NB4 (cell line): ENCODE measurements at regions not wholly inside any gene's neighbourhood (a gene's known extent, or its start where the extent isn't known, plus 50 kb on each side); places are given as distances from the start of the nearest gene placed in this dataset.

Experiments used
- DNase-seq: peaks from one replicate; pipeline ENCODE4 v3.0.0; 2010; ENCODE audit warnings: low read depth
- H3K4me3 ChIP-seq: one replicate; pipeline ENCODE4 v1.5.1; 2011; ENCODE audit warnings: mild to moderate bottlenecking, low read depth, low read length, moderate library complexity
- CTCF ChIP-seq: IDR thresholded peaks from one replicate; pipeline ENCODE4 v1.5.1; 2012; ENCODE audit warnings: low read depth, low read length
- MAX ChIP-seq: IDR thresholded peaks from 2 replicates; pipeline ENCODE4 v1.6.1; 2011; ENCODE audit warnings: low read depth, low read length
- MYC ChIP-seq: IDR thresholded peaks from 2 replicates; pipeline ENCODE4 v1.6.1; 2011; ENCODE audit warnings: low read depth, low read length
- POLR2A ChIP-seq: IDR thresholded peaks from 2 replicates; pipeline ENCODE4 v1.6.1; 2011; ENCODE audit warnings: mild to moderate bottlenecking; ENCODE audit not compliant: insufficient read length; ENCODE audit errors: extremely low read depth

GRCh38 chr14:73773441-73774240, 59.5 kb upstream of the PNMA1 start:
- TF ChIP-seq POLR2A (no peak), MAX (no peak), CTCF (no peak), MYC (no peak)
- DNase-seq, result no peak
- H3K4me3 ChIP-seq, result no peak overlapping the region

GRCh38 chr14:73771848-73772638, 57.9 kb upstream of the PNMA1 start:
- TF ChIP-seq MAX (peak; percentile 94), POLR2A (no peak), MYC (peak; percentile 36; the same call in 1 of the 2 replicates), CTCF (no peak)
- no peak overlapping the region for H3K4me3 ChIP-seq
- DNase-seq, result peak; percentile 77

DNA sequence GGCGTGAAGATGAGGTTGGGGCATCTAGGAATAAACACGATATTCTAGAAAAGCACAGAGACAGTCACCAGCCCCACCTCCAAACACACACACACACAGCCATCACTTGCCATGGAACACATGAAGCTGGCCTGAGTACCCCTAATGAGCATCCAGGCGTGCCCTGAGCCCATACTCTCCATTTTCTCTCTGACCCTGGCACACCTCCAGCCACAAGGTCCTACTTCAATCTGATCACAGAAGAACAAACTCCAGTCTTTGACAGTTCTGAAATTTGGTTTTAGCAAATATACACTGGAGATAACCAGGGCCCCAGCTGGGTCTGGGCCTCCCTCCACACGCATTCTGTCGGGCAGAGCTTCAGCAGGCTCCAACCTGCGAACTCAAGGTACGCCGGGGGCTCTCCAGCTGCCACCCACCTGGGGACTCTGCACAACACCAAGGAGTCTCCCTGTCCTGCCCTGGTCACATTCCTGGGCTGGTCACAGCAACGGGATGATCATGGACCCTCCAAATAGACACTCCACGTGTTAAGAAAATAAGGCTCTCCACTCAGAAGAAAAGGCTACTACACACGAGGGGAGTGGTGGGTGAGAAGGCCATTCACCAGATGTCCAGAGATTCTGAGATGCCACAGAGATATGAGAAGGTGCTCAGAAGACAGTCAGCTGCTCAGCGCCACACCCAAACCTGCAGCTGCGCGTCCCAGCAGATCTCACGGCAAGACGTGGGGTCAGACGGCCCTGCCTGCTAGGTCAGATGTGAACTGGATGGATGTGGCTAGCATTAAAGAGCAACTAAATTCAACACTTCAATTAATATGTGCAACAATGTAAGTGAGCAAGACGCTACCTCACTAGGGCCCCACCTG, 57.0 kb upstream of the PNMA1 start:
- DNase-seq, result no peak
- TF ChIP-seq MYC, result no peak
- no peak for TF ChIP-seq CTCF
- TF ChIP-seq MAX, result no peak
- no peak for TF ChIP-seq POLR2A
- no peak overlapping the region for H3K4me3 ChIP-seq

DNA sequence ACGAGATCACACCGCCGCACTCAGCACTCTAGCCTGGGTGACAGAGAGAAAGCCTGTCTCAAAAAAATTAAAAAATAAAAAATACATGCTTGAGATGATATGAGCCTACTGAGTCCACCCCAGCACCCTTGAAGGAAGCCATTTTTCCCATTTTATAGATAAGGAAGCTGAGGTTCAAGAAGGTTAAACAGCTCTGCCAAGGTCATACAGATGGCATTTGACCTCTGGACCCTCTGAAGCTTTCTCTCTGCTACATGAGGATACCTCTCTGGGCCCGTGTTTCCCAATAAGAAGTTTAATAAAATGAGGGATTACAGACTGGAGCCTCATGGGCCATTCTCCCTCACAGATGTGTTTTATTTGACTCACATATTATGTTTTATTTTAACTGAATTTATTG, 53.9 kb upstream of the PNMA1 start:
- H3K4me3 ChIP-seq, result no peak overlapping the region
- no peak for DNase-seq
- TF ChIP-seq CTCF, result no peak
- no peak for TF ChIP-seq POLR2A
- no peak for TF ChIP-seq MAX
- no peak for TF ChIP-seq MYC

- no peak overlapping the region for H3K4me3 ChIP-seq
- DNase-seq, result no peak
- TF ChIP-seq MAX, result no peak
- no peak for TF ChIP-seq MYC
Observed at GRCh38 chr14:73764406-73765280, 50.5 kb upstream of the PNMA1 start.
